WTC11 (cell line): ENCODE measurements at regions not wholly inside any gene's neighbourhood (a gene's known extent, or its start where the extent isn't known, plus 50 kb on each side); places are given as distances from the start of the nearest gene placed in this dataset.

ENCODE experiments used
- GABPB1 ChIP-seq: sonication (generic); formaldehyde crosslinking; IDR thresholded peaks from 2 replicates; pipeline ENCODE4 v1.8.1; 2023; ENCODE audit warnings: mild to moderate bottlenecking, missing genetic modification reagents
- IRF2 ChIP-seq: sonication (generic); formaldehyde crosslinking; IDR thresholded peaks from 2 replicates; pipeline ENCODE4 v1.8.0; 2022; ENCODE audit warnings: low read depth, missing genetic modification reagents, borderline replicate concordance
- NFE2L1 ChIP-seq: sonication (generic); formaldehyde crosslinking; IDR thresholded peaks from 2 replicates; pipeline ENCODE4 v1.8.1; 2023; ENCODE audit warnings: missing genetic modification reagents
- NR1H2 ChIP-seq: sonication (generic); formaldehyde crosslinking; IDR thresholded peaks from 2 replicates; pipeline ENCODE4 v1.9.0; 2021; ENCODE audit warnings: mild to moderate bottlenecking, moderate library complexity, missing genetic modification reagents
- ZNF416 ChIP-seq: fragments of 250-450 bp; sonication (Bioruptor Pico); IDR thresholded peaks from 2 replicates; pipeline ENCODE4 v1.9.0; 2021; ENCODE audit warnings: mild to moderate bottlenecking, inconsistent platforms
- ZNF671 ChIP-seq: fragments of 250-450 bp; sonication (Bioruptor Pico); IDR thresholded peaks from 2 replicates; pipeline ENCODE4 v1.8.0; 2021; ENCODE audit warnings: mild to moderate bottlenecking
- TF ChIP-seq, protein P1 (sequence below): sonication (generic); formaldehyde crosslinking; IDR thresholded peaks from 2 replicates; pipeline ENCODE4 v1.8.0; 2022; ENCODE audit warnings: mild to moderate bottlenecking, missing genetic modification reagents
- TF ChIP-seq, protein P2 (sequence below): fragments of 200-600 bp; IDR thresholded peaks from 2 replicates; pipeline ENCODE4 v1.8.0; 2022; ENCODE audit warnings: antibody characterized with exemption
- TF ChIP-seq, protein P3 (sequence below): sonication (generic); formaldehyde crosslinking; IDR thresholded peaks from 2 replicates; pipeline ENCODE4 v1.8.1; 2022; ENCODE audit warnings: low read depth, missing genetic modification reagents, borderline replicate concordance
- TF ChIP-seq, protein P4 (sequence below): sonication (generic); formaldehyde crosslinking; conservative IDR thresholded peaks from 2 replicates; pipeline ENCODE4 v1.8.1; 2023; ENCODE audit warnings: mild to moderate bottlenecking, low read depth, missing genetic modification reagents, moderate library complexity
- TF ChIP-seq, protein P5 (sequence below): fragments of 250-450 bp; sonication (Bioruptor Pico); IDR thresholded peaks from 2 replicates; pipeline ENCODE4 v1.9.0; 2021; ENCODE audit warnings: moderate library complexity, mild to moderate bottlenecking, inconsistent platforms, borderline replicate concordance
- TF ChIP-seq, protein P6 (sequence below): sonication (generic); formaldehyde crosslinking; IDR thresholded peaks from 2 replicates; pipeline ENCODE4 v1.8.0; 2022; ENCODE audit warnings: mild to moderate bottlenecking, missing genetic modification reagents
- TF ChIP-seq, protein P7 (sequence below): sonication (generic); formaldehyde crosslinking; IDR thresholded peaks from 2 replicates; pipeline ENCODE4 v1.8.1; 2023; ENCODE audit warnings: mild to moderate bottlenecking, missing genetic modification reagents, moderate library complexity

DNA sequence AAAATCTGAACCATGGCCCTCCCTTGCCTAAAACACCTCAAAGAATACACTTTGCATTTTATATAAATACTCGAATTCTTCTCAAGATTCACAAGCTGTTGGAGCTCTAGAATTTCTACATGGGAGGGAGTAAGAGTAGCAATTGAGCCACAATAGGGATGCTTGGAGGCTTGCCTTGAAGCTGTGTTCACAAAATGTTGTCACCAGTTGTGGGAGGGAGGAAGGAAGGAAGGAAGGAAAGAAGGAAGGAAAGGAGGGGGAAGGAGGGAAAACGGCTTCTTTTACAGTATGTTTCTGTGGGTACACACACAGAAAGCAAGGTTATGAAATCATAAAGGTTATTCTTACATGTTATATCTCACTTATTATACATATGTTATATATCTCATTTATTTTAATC, 128.6 kb upstream of the PEG3 start:
- TF ChIP-seq ZNF671 (CRISPR knock-in tag) (no peak), NFE2L1 (CRISPR knock-in tag) (no peak), ZNF416 (CRISPR knock-in tag) (no peak), NR1H2 (CRISPR knock-in tag) (no peak), IRF2 (CRISPR knock-in tag) (no peak), GABPB1 (CRISPR knock-in tag) (no peak)
- TF ChIP-seq, protein P1, sequence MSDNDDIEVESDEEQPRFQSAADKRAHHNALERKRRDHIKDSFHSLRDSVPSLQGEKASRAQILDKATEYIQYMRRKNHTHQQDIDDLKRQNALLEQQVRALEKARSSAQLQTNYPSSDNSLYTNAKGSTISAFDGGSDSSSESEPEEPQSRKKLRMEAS (CRISPR knock-in tag): no peak
- TF ChIP-seq, protein P2, sequence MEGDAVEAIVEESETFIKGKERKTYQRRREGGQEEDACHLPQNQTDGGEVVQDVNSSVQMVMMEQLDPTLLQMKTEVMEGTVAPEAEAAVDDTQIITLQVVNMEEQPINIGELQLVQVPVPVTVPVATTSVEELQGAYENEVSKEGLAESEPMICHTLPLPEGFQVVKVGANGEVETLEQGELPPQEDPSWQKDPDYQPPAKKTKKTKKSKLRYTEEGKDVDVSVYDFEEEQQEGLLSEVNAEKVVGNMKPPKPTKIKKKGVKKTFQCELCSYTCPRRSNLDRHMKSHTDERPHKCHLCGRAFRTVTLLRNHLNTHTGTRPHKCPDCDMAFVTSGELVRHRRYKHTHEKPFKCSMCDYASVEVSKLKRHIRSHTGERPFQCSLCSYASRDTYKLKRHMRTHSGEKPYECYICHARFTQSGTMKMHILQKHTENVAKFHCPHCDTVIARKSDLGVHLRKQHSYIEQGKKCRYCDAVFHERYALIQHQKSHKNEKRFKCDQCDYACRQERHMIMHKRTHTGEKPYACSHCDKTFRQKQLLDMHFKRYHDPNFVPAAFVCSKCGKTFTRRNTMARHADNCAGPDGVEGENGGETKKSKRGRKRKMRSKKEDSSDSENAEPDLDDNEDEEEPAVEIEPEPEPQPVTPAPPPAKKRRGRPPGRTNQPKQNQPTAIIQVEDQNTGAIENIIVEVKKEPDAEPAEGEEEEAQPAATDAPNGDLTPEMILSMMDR: no peak
- TF ChIP-seq, protein P3, sequence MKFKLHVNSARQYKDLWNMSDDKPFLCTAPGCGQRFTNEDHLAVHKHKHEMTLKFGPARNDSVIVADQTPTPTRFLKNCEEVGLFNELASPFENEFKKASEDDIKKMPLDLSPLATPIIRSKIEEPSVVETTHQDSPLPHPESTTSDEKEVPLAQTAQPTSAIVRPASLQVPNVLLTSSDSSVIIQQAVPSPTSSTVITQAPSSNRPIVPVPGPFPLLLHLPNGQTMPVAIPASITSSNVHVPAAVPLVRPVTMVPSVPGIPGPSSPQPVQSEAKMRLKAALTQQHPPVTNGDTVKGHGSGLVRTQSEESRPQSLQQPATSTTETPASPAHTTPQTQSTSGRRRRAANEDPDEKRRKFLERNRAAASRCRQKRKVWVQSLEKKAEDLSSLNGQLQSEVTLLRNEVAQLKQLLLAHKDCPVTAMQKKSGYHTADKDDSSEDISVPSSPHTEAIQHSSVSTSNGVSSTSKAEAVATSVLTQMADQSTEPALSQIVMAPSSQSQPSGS (CRISPR knock-in tag): no peak
- TF ChIP-seq, protein P4, sequence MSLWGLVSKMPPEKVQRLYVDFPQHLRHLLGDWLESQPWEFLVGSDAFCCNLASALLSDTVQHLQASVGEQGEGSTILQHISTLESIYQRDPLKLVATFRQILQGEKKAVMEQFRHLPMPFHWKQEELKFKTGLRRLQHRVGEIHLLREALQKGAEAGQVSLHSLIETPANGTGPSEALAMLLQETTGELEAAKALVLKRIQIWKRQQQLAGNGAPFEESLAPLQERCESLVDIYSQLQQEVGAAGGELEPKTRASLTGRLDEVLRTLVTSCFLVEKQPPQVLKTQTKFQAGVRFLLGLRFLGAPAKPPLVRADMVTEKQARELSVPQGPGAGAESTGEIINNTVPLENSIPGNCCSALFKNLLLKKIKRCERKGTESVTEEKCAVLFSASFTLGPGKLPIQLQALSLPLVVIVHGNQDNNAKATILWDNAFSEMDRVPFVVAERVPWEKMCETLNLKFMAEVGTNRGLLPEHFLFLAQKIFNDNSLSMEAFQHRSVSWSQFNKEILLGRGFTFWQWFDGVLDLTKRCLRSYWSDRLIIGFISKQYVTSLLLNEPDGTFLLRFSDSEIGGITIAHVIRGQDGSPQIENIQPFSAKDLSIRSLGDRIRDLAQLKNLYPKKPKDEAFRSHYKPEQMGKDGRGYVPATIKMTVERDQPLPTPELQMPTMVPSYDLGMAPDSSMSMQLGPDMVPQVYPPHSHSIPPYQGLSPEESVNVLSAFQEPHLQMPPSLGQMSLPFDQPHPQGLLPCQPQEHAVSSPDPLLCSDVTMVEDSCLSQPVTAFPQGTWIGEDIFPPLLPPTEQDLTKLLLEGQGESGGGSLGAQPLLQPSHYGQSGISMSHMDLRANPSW (CRISPR knock-in tag): no peak
- TF ChIP-seq, protein P5, sequence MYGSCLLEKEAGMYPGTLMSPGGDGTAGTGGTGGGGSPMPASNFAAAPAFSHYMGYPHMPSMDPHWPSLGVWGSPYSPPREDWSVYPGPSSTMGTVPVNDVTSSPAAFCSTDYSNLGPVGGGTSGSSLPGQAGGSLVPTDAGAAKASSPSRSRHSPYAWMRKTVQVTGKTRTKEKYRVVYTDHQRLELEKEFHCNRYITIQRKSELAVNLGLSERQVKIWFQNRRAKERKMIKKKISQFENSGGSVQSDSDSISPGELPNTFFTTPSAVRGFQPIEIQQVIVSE: no peak
- TF ChIP-seq, protein P6, sequence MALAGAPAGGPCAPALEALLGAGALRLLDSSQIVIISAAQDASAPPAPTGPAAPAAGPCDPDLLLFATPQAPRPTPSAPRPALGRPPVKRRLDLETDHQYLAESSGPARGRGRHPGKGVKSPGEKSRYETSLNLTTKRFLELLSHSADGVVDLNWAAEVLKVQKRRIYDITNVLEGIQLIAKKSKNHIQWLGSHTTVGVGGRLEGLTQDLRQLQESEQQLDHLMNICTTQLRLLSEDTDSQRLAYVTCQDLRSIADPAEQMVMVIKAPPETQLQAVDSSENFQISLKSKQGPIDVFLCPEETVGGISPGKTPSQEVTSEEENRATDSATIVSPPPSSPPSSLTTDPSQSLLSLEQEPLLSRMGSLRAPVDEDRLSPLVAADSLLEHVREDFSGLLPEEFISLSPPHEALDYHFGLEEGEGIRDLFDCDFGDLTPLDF (CRISPR knock-in tag): no peak
- TF ChIP-seq, protein P7, sequence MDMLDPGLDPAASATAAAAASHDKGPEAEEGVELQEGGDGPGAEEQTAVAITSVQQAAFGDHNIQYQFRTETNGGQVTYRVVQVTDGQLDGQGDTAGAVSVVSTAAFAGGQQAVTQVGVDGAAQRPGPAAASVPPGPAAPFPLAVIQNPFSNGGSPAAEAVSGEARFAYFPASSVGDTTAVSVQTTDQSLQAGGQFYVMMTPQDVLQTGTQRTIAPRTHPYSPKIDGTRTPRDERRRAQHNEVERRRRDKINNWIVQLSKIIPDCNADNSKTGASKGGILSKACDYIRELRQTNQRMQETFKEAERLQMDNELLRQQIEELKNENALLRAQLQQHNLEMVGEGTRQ: no peak
